ENCODE measurements at regions not wholly inside any gene's neighbourhood (a gene's known extent, or its start where the extent isn't known, plus 50 kb on each side); places are given as distances from the start of the nearest gene placed in this dataset.

GRCh38 chr9:12922224-12922866, 147.5 kb downstream of the LURAP1L start:
- DNase-seq, result no peak
- intact Hi-C loops (cut with DNase I), result no loop called here
- no peak for ATAC-seq

- peak; percentile 64 for DNase-seq
- ATAC-seq, result peak; percentile 82 to 87
- intact Hi-C loops (cut with DNase I), result no loop called here
Observed at GRCh38 chr9:12923468-12924009, 148.7 kb downstream of the LURAP1L start.

GRCh38 chr9:12930906-12931305, 156.1 kb downstream of the LURAP1L start:
- ATAC-seq (no peak), DNase-seq (no peak)
- intact Hi-C loops (cut with DNase I), result no loop called here

- no peak for DNase-seq
- ATAC-seq, result no peak
- intact Hi-C loops (cut with DNase I), result no loop called here
Observed at GRCh38 chr9:12933957-12934356, 159.1 kb downstream of the LURAP1L start.

- DNase-seq (no peak), ATAC-seq (peak in 1 of 2 donors; percentile 34)
- intact Hi-C loops (cut with DNase I), result no loop called here
Observed at GRCh38 chr9:12934545-12935272, 159.9 kb downstream of the LURAP1L start.

GRCh38 chr9:12935714-12936113, 160.9 kb downstream of the LURAP1L start:
- intact Hi-C loops (cut with DNase I), result no loop called here
- ATAC-seq (peak; percentile 37 to 47), DNase-seq (no peak)

- ATAC-seq, result no peak
- DNase-seq, result no peak
- intact Hi-C loops (cut with DNase I), result no loop called here
Observed at GRCh38 chr9:12954441-12954840, 179.6 kb downstream of the LURAP1L start.

GRCh38 chr9:12955510-12956163, 180.8 kb downstream of the LURAP1L start:
- DNase-seq (no peak), ATAC-seq (no peak)
- intact Hi-C loops (cut with DNase I), result no loop called here

- ATAC-seq, result no peak
- DNase-seq, result no peak
- intact Hi-C loops (cut with DNase I), result no loop called here
Observed at GRCh38 chr9:12956261-12956660, 181.4 kb downstream of the LURAP1L start.

- ATAC-seq, result no peak
- intact Hi-C loops (cut with DNase I), result no loop called here
Observed at GRCh38 chr9:12956805-12957204, 182.0 kb downstream of the LURAP1L start.

GRCh38 chr9:12958279-12958678, 183.5 kb downstream of the LURAP1L start:
- intact Hi-C loops (cut with DNase I), result no loop called here
- no peak for ATAC-seq
- DNase-seq, result no peak

More at GRCh38 chr9:12956805-12957204, 182.0 kb downstream of the LURAP1L start:
- no peak for DNase-seq

GRCh38 chr9:12958708-12959107, 183.9 kb downstream of the LURAP1L start:
- no peak for ATAC-seq
- intact Hi-C loops (cut with DNase I), result no loop called here
- DNase-seq, result no peak

GRCh38 chr9:12961276-12961809, 186.5 kb downstream of the LURAP1L start:
- no peak for ATAC-seq
- no peak for DNase-seq
- intact Hi-C loops (cut with DNase I), result no loop called here

- intact Hi-C loops (cut with DNase I), result no loop called here
- DNase-seq, result no peak
Observed at GRCh38 chr9:12963537-12963936, 188.7 kb downstream of the LURAP1L start.

GRCh38 chr9:12964271-12964670, 189.5 kb downstream of the LURAP1L start:
- intact Hi-C loops (cut with DNase I), result no loop called here
- DNase-seq, result no peak
- ATAC-seq, result peak in 1 of 2 donors; percentile 47

More at GRCh38 chr9:12963537-12963936, 188.7 kb downstream of the LURAP1L start:
- ATAC-seq, result no peak

GRCh38 chr9:12965303-12965702, 190.5 kb downstream of the LURAP1L start:
- DNase-seq (no peak), ATAC-seq (no peak)
- intact Hi-C loops (cut with DNase I), result no loop called here

GRCh38 chr9:12968093-12968492, 193.3 kb downstream of the LURAP1L start:
- ATAC-seq, result no peak
- intact Hi-C loops (cut with DNase I), result no loop called here

GRCh38 chr9:12972608-12973589, 198.1 kb downstream of the LURAP1L start:
- DNase-seq (no peak), ATAC-seq (peak; percentile 53 to 65)
- intact Hi-C loops (cut with DNase I), result no loop called here

More at GRCh38 chr9:12968093-12968492, 193.3 kb downstream of the LURAP1L start:
- no peak for DNase-seq

- ATAC-seq (no peak), DNase-seq (no peak)
- intact Hi-C loops (cut with DNase I), result no loop called here
Observed at GRCh38 chr9:12973710-12974109, 198.9 kb downstream of the LURAP1L start.
